ENCODE measurements at regions not wholly inside any gene's neighbourhood (a gene's known extent, or its start where the extent isn't known, plus 50 kb on each side); places are given as distances from the start of the nearest gene placed in this dataset.

- TF ChIP-seq, protein P1, sequence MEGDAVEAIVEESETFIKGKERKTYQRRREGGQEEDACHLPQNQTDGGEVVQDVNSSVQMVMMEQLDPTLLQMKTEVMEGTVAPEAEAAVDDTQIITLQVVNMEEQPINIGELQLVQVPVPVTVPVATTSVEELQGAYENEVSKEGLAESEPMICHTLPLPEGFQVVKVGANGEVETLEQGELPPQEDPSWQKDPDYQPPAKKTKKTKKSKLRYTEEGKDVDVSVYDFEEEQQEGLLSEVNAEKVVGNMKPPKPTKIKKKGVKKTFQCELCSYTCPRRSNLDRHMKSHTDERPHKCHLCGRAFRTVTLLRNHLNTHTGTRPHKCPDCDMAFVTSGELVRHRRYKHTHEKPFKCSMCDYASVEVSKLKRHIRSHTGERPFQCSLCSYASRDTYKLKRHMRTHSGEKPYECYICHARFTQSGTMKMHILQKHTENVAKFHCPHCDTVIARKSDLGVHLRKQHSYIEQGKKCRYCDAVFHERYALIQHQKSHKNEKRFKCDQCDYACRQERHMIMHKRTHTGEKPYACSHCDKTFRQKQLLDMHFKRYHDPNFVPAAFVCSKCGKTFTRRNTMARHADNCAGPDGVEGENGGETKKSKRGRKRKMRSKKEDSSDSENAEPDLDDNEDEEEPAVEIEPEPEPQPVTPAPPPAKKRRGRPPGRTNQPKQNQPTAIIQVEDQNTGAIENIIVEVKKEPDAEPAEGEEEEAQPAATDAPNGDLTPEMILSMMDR (optimal IDR thresholded peaks at IDR 0.05 in 1 of 3, IDR thresholded peaks at IDR 0.05 in 1 of 3, conservative IDR thresholded peaks at IDR 0.05 in 1 of 3; ENCODE audit: extremely low read depth in 1 of 3, insufficient read depth in 2 of 3, low read length in 3 of 3) = no peak
- TF ChIP-seq EZH2 (IDR thresholded peaks at IDR 0.05; ENCODE audit: low read length) = no peak
- Histone ChIP-seq H3K4me1 (ENCODE audit: control insufficient read depth, extremely low read depth, insufficient read depth, low read length) (no peaks in the 10 kb centered on the region), H2AFZ (ENCODE audit: control insufficient read depth, low read length) (no peak overlapping the region), H3K9me1 (ENCODE audit: control insufficient read depth, extremely low read depth, insufficient read depth, low read length) (no peaks in the 10 kb centered on the region), H3K4me2 (ENCODE audit: control insufficient read depth, extremely low read depth, insufficient read depth, low read depth, low read length) (no peak overlapping the region), H3K9ac (ENCODE audit: control insufficient read depth, extremely low read depth, insufficient read depth, low read length) (no peak overlapping the region), H3K27me3 (ENCODE audit: control insufficient read depth, extremely low read depth, insufficient read depth, low read length) (no peaks in the 10 kb centered on the region), H3K4me3 (ENCODE audit: control insufficient read depth in 2 of 3, extremely low read depth in 1 of 3, insufficient read depth in 2 of 3, low read depth in 1 of 3, low read length in 3 of 3) (no peak overlapping the region), H3K79me2 (ENCODE audit: control insufficient read depth, insufficient read depth, low read length) (no peaks in the 10 kb centered on the region), H3K9me3 (ENCODE audit: control insufficient read depth, low read depth, low read length) (no peaks in the 10 kb centered on the region), H3K27ac (ENCODE audit: control insufficient read depth, insufficient read depth, low read length) (no peak overlapping the region), H4K20me1 (ENCODE audit: control insufficient read depth, extremely low read depth, insufficient read depth, low read length) (no peaks in the 10 kb centered on the region), H3K36me3 (ENCODE audit: control insufficient read depth in 2 of 2, extremely low read depth in 1 of 2, insufficient read depth in 2 of 2, low read length in 2 of 2) (no peaks in the 10 kb centered on the region)
- DNase-seq (ENCODE audit: low read depth, low spot score) = no peak
- dilution Hi-C loops (cut with MboI; ENCODE audit: extremely low pct_ligation_motif_present, low sequenced_read_pairs) = no loop called here
- no peak for FAIRE-seq
Observed at GRCh38 chr4:12791536-12791935, 692.6 kb downstream of the RAB28 start.

GRCh38 chr4:12787261-12787660, 696.9 kb downstream of the RAB28 start:
- Histone ChIP-seq H3K36me3 (ENCODE audit: control insufficient read depth in 2 of 2, extremely low read depth in 1 of 2, insufficient read depth in 2 of 2, low read length in 2 of 2) (no peaks in the 10 kb centered on the region), H3K4me2 (ENCODE audit: control insufficient read depth, extremely low read depth, insufficient read depth, low read depth, low read length) (no peak overlapping the region), H3K9me1 (ENCODE audit: control insufficient read depth, extremely low read depth, insufficient read depth, low read length) (no peaks in the 10 kb centered on the region), H3K9ac (ENCODE audit: control insufficient read depth, extremely low read depth, insufficient read depth, low read length) (no peak overlapping the region), H4K20me1 (ENCODE audit: control insufficient read depth, extremely low read depth, insufficient read depth, low read length) (no peaks in the 10 kb centered on the region), H2AFZ (ENCODE audit: control insufficient read depth, low read length) (no peak overlapping the region), H3K9me3 (ENCODE audit: control insufficient read depth, low read depth, low read length) (no peaks in the 10 kb centered on the region), H3K4me1 (ENCODE audit: control insufficient read depth, extremely low read depth, insufficient read depth, low read length) (no peaks in the 10 kb centered on the region), H3K4me3 (ENCODE audit: control insufficient read depth in 2 of 3, extremely low read depth in 1 of 3, insufficient read depth in 2 of 3, low read depth in 1 of 3, low read length in 3 of 3) (no peak overlapping the region), H3K79me2 (ENCODE audit: control insufficient read depth, insufficient read depth, low read length) (no peaks in the 10 kb centered on the region), H3K27me3 (ENCODE audit: control insufficient read depth, extremely low read depth, insufficient read depth, low read length) (no peaks in the 10 kb centered on the region), H3K27ac (ENCODE audit: control insufficient read depth, insufficient read depth, low read length) (no peak overlapping the region)
- DNase-seq (ENCODE audit: low read depth, low spot score) (no peak), FAIRE-seq (no peak)
- TF ChIP-seq EZH2 (IDR thresholded peaks at IDR 0.05; ENCODE audit: low read length) = no peak
- TF ChIP-seq, protein P1 (optimal IDR thresholded peaks at IDR 0.05 in 1 of 3, IDR thresholded peaks at IDR 0.05 in 1 of 3, conservative IDR thresholded peaks at IDR 0.05 in 1 of 3; ENCODE audit: extremely low read depth in 1 of 3, insufficient read depth in 2 of 3, low read length in 3 of 3) = no peak
- dilution Hi-C loops (cut with MboI; ENCODE audit: extremely low pct_ligation_motif_present, low sequenced_read_pairs) = no loop called here

Measured in keratinocyte (primary cell).